NCI-H187 (cell line): ENCODE measurements at regions not wholly inside any gene's neighbourhood (a gene's known extent, or its start where the extent isn't known, plus 50 kb on each side); places are given as distances from the start of the nearest gene placed in this dataset.

ENCODE experiments used
- DNase-seq, 2 experiments: peaks; one replicate each; lab custom pipeline; 2025; lab: John Stamatoyannopoulos, UW

DNA sequence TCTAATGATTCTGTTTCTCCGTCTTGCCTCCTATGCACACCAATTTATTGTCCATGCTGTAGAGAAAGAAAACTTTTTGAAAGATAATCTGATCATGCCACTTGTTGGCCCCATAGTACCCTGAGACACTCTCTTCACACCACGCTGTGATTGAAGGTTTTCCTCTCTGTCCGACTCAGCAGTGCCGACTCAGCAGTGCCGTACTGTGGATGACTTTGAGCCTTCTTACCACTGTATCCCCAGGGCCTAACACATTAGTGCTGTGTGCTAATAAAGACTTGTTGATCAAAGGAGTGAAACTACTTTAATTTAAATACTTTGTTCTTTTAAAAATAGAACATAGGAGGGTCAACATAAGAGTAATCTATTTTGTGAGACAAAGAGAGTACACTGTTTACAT lies 429.6 kb downstream of the KLF12 start:
- no peak for DNase-seq

DNA sequence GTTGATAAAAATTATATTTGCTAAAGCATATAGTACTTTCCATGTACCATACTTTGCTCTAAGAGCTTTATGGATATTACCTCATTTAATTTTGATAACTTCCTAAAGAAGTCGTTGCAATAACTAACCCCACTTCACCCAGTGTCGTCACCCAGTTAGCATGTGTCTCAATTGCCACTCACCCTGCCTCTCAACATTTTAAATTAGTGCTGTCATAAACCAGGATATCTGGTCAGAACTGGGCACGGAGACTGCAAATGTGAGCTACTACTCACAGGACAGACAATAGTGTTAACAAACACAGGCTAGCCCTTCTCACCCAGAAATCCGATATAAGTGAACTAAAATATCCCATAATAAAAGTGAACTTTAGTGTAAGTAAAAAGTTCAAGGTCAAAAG lies 430.6 kb downstream of the KLF12 start:
- DNase-seq: no peak

DNA sequence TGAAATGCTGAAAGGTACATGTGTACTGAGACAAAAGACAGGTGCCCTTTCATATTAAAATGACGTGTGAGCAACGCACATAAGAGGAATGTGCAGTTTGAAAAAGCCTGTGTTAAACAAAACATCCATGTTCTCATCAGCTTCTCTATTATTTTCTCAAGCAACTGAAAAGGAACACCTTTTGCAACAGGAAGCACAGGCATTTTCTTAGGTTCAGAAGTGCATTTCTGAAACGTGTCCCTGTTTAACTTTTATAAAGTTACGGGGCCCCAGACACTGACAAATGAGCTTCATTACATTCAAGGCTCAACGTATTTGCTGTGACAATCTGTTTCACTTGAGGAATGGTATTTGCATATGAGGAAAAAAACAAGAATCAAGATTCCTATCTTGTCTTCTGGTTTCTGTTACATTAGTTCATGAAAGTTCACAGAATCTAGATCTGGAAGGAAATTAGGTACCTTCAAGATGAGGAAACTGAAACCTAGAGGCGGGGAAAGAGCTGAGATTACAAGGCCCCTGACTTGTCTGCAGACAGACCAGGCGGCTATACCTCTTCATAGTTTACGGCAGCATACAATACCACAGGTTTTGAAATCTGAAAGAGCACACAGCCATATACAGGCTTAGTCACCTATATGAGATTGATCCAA lies 431.7 kb downstream of the KLF12 start:
- no peak for DNase-seq

DNA sequence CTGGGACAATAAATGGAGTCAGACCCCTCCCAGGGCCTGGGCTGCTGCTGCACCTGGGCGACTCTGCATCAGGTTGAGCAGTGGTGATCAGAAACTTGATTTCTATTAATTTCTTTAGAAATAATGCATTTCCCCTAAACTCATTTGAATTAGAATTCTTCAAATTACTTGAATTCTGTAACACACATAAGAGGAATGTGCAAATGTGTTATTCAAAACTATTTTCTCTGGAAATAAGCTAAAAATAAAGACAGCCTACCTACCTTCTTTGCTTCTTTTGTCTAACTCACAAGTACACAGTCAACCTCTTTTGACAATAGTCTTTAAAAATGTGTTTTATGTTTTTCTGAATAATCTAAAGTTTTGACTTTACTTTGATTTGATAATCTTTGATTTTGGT lies 433.0 kb downstream of the KLF12 start:
- no peak for DNase-seq

DNA sequence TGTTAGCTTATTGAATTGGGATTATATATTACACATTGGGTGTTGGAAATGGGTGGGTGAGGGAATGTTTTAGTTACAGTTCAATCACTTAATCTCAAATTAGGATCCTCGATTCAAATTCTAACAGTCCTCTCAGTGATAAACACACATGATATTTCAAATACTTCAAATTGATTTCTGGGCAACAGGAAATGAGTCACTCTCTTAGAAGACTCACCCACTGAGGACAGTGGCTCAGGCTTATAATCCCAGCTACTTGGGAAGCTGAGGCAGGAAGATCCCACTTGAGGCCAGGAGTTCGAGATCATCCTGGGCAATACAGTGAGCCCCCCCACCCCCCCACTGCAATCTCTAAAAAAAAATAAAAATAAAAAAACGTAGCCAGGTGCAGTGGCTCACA lies 435.3 kb downstream of the KLF12 start:
- DNase-seq: no peak

DNA sequence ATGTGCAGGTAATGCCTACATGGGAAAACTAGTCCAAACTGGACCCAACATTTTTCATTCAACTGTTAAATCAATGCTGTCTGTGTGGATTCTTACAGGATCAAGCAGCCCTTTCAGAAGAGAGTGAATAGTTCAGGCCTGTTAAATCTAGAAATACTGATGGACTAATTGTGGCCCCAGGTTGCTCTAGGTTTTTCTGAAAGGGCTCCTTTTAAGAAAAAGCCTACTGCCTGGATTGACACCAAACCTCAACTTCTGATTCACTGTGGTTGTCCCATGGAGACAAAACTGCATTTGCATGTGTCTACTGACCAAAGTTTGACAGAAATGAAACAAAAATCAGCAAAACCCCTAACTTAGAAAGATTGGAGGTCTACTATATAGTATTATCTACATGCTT lies 437.0 kb downstream of the KLF12 start:
- DNase-seq: no peak

DNA sequence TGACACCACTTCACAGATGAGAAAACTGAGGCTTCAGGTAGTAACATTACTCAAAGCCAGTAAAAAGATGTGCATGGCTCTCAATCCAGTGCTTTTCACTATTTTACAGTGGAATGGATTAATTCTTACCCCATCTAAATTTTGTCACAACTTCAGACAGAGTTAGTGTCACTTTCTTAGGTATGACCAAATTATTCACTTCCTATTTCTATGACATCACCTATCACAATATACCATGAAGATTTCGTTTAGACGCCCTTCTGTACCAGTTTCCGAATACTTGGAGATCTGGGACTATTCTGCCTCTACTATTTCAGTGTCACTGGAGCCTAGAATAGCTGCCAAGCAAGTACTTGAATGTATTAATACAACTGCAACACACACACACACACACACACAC lies 437.5 kb downstream of the KLF12 start:
- DNase-seq: no peak

DNA sequence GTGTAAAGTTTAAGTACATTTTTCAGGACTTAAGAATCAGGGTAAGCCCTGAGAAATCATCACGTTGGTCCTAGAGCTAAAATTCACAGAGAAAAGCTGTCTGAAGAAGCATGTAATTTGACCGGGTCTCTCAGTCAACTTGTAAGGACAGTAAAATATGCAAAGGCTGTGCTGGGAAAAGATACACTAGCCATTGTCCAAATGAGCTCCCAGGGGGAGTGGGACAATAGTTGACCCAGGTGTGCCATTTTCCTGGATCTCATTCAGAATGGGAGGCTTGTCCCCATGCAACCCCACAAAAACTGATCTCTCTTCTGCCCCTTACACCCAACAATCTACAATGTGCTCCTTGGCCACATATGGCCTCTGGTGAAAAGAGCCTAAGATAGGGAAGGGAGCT lies 437.9 kb downstream of the KLF12 start:
- DNase-seq: peak; percentile 53 to 54

DNA sequence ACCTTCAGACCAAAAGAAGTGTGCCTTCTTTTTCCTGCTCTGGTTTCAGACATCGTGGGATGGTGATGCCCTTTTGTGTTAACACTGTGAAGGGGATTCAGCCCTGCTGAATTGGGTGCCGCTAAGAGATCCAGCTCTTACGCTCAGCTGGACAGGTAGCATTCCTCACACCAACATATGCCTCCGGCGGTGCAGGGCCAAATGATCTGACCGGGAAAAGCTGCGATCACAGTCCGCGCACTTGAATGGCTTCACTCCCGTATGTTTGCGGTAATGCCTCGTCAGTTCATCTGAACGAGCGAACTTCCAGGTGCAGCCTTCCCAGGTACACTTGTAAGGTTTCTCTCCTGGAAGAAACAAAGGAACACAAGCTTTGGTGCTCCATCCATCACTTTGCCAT lies 438.9 kb downstream of the KLF12 start:
- DNase-seq: peak; percentile 74 to 96

DNA sequence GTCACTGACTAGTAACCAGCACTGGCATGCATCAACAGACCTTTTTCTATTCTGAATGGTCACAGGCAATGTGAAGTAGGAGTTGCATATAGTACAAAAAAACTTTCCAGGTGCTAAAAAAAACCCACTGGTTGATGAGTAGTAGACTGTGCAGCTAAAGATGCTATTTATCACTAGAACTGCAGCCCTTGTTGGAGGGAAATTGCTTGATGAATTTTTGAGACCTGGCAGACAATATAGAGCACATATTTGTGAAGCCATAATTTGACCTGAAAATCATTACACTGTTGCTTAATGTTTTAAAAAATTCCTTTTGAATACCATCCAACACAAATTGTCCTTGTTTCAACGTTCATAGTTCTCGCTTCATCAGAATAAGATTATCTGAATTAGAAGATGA lies 441.0 kb downstream of the KLF12 start:
- no peak for DNase-seq

DNA sequence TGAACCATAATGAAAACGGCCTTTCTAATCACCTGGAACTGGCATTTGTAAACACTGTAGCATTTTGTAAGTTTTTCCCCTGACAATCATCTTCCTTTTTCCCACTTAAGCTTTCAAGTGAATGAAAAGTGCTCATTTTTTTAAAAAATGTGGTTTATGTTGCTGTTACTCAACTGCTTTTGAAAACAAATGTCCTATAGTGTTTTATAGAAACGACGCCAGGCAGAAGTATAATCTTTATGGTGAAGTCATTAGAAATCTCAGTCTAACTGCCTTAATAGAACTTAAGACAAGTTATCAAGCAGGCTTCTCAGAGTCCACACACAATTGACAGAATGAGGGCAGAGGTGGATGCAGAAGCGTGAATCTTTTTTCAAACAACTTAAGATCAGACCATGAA lies 442.3 kb downstream of the KLF12 start:
- no peak for DNase-seq

DNA sequence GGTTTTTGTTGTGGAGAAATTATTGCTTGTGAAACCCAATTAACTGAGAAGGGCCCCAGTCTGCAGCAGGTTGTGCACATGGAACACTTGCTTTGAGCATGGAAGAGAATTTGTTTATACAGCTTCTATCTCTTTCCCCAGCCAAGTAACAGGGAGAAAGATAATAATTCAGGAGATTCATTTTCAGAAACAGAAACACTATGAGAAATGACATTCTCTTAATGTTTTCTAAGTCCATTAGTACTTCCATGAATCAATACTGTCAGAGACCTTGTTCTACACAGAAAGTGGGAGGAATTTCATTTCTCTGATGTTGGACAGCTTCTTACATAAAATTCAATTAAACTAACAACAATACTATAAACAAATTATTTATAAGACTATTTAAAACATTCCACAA lies 446.3 kb downstream of the KLF12 start:
- DNase-seq: no peak

DNA sequence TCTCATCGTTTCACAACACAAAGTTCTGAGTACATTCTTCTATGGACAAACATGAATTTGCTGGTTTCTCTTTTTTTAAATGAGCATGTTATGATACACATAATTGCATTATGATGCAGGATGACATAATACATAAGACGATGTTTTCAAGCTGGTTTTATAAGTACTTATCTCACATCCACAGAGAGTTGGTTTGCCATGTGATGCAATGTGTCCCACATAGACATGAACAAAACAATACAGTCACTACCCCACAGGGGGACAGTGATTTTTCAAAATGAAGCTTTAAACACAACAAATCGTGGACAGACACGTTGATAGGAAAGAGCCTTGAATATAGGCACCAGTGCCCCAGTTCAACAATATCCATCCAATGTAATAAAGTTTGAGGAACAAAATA lies 447.1 kb downstream of the KLF12 start:
- DNase-seq: no peak

DNA sequence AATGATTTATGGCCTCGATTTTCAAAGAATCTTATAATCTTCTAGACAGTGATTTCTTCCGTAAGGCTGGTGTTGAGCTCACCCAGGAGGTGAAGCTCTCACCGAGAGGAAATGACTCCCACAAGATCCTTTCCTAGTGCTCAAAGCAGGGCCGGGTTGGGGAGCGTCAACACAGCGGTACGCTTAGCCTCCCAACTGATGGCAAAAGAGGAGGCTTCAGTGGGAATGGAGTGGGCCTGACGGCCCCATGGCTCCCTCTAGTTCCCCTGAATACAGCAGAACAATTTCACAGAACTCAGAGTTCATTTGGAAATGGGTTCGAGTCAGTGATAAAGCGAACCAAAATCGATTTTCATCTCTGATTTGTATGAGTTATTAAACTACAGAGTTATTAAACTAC lies 449.5 kb downstream of the KLF12 start:
- DNase-seq: no peak

DNA sequence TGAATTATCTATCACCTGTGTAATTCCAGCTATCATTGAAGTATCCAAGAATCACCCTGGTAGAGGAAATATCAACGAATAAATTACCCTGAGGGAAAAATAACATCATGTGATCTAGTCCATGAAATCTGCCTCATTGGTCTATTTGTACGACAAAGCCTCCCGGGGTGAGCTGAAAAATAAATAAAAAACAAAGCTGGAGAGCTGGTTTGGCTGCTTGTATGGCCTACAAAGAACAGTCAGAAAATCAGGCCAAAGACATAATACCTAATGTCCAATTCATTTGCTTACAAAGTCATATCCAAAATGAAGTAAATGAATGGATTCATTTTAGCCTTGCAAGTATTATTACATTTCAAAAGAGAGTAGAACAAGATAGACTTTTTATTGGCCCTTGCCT lies 449.9 kb downstream of the KLF12 start:
- DNase-seq: no peak

DNA sequence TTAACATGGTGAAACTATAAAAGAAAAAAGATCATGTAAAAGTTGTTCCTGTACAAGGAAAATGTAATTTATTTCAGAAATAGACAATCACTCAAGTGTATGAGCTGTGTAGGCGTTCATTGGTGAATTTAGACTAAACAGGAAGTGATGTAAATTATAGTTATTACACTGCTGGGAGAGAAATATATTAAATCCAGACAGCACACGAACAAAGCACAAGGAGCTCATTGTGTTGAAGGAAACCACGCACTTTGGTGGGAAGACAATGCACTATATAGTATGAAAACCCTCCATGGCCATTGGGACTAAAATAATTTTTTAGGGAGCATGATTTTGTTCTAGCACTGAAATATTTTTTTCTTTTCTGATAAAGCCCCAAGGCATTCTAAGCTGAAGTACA lies 450.5 kb downstream of the KLF12 start:
- no peak for DNase-seq

DNA sequence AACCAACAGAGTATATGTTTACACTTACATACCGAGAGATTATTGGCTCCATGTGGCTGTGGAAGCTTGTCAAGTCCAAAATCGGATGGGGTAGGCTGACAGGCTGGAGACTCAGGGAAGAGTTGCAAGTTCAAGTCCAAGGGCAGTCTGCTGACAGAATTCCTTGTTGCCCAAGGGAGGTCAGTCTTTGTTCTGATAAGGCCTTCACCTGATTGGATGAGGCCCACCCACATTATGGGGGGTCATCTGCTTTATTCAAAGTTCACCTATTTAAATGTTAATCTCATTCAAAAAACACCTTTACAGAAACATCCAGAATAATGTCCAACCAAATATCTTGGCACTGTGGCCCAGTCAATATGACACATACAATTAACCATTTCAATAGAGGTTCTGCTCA lies 452.4 kb downstream of the KLF12 start:
- no peak for DNase-seq

DNA sequence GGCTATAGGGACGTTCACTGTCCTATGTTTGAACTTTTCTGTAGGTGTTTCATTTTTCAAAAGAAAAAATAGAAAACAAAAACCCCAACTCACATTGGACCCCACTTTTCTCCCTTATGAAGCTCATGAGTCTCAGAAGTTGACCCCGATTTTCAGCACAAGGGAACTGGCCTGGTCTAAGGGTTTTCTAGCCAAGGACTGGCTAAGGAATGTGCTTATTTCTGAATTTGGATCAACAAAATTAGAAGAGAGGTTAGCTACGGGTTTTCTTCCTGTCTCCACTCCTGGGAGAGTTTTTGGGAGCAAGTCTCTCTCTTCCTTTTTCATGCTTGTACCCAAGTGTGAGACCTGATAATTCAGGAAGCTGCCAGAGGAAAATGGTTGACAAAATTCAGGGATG lies 453.2 kb downstream of the KLF12 start:
- no peak for DNase-seq

DNA sequence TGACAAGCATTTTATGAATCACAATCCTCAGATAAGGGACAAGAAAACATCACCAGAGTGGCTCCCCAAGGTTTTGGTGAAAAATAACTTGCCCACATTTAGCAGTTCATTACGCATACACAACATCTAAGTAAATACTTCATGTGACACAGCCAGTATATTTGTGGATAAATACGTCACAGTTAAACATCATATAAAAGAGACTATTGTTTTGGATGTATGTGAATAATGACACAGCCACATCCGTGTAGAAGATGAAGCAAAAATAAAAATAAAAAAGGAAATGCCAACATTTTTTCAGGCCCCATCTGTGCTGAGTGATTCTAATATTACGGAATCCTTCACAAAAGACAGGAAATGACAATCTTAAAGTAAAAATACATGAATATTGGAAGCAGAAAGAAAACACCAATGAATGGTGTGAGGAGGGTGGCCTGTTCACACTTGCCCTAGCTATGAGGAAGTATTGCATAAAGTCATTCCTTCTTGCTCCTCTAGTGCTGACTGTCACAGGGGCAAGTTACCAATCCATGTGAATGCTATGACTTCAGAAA lies 457.1 kb downstream of the KLF12 start:
- DNase-seq: peak in 1 of 2 experiments; percentile 32

DNA sequence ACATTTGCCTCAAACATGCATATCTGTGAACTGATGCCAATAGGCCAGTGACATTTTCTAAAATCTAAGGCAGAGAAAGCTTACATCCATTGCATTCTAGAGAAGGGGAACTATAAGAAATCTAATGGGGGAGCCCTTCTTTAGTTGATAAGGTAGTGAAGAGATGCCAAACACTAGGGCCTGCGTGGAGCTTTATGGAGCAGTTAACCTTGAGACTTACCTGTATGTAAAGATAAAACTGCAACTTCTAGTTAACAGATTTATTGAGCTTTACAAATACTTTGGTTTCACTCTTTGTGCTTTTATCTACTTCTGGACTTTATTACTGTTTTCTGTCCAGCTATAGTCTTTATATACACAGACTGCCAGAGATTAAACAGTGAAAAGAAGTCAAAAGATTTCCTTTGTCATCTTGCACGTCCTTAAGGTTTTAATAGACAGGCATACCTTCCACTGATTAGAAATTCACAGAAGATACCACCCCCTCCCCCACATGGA lies 457.6 kb downstream of the KLF12 start:
- DNase-seq: no peak

DNA sequence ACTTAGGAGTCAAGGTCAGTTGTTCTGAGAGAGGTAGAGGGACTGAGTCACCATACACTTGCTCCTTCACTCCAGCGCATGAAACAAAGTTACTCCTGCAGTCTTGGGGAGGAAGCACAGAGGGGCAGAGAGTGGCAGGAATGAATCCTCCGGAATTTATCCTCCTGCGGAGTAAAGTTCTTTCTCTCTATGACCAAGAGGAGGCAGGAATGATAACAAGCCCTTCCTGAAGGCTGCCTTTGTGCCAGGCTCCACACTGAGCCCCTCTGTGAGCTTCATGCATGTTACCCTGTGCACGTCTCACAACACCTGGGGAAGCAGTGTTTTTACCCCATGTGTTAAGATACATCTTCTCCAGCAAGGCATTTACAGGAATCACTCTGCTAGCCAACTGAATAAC lies 458.4 kb downstream of the KLF12 start:
- no peak for DNase-seq

DNA sequence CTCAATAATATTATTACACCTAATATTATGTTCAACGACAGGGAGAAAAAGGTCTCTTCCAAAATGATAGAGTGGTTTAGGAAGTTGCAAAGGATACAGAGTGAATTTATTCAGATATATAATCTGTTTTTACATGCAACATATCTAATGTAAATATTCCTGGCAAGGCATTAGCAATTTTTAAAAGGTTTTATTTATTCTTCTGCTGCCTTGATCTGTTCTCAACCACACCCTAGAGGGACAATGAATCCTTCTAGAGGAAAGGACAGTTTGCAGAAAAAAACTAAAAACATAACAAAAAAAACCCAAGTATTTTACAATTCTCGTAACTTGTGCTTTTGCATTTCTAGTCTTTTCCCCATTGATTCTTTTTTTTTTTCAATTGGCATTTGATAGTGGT lies 459.6 kb downstream of the KLF12 start:
- DNase-seq: no peak

DNA sequence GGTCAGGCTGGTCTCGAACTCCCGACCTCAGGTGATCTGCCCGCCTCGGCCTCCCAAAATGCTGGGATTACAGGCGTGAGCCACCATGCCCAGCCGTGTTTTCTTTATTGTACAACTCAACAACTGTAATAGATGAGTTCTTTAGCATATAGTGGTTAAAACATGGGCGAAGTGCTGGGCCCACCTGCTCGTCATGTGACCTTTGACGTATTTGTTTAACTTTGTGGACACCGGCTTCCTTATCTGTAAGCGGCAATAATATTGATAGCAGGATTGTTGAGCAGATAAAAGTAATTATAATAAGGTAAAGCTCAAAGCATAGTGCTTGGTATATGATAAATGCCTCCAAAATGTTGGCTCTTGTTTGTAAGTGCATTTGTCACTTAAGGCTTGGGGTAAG lies 460.3 kb downstream of the KLF12 start:
- no peak for DNase-seq

DNA sequence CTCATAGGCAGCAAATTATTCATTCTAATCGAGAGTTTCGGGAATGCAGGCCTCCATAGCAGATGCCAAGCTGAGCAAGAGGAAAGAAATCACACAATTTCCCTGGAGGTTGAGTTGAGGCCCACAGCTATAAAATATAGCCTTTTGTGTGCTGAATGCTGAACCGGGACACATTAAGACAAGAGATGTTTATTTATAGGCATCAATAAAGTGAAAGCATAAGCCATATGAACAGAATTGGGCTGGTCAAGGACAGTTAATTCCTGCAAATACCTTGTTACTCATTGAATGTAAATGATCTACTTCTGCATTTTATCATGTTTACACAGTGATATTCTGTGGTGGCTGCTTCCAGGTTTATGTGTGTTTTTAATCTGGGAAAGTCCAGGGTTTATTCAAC lies 461.7 kb downstream of the KLF12 start:
- DNase-seq: peak; percentile 28 to 32
